ENCODE measurements at regions not wholly inside any gene's neighbourhood (a gene's known extent, or its start where the extent isn't known, plus 50 kb on each side); places are given as distances from the start of the nearest gene placed in this dataset.

GRCh38 chr17:71057448-71057847 lies 888.1 kb downstream of the KCNJ2 start:
- TF ChIP-seq POLR2A (IDR thresholded peaks at IDR 0.05; ENCODE audit: low read depth, low read length) (no peak), POLR2AphosphoS5 (IDR thresholded peaks at IDR 0.05; ENCODE audit: low read depth, low read length) (no peak), PAX5 (IDR thresholded peaks at IDR 0.05; ENCODE audit: insufficient read depth, low read length, severe bottlenecking) (no peak)
